Parathyroid adenoma (tissue), 2 donors: ENCODE measurements at regions not wholly inside any gene's neighbourhood (a gene's known extent, or its start where the extent isn't known, plus 50 kb on each side); places are given as distances from the start of the nearest gene placed in this dataset.

ENCODE experiments used
- H2AFZ ChIP-seq: fragments of 300-600 bp; sonication (generic); one replicate; pipeline ENCODE4 v1.7.0; 2017; ENCODE audit warnings: antibody characterized with exemption, mild to moderate bottlenecking
- H3K27ac ChIP-seq: fragments of 300-600 bp; sonication (generic); one replicate; pipeline ENCODE4 v1.7.0; 2017
- H3K27me3 ChIP-seq: fragments of 300-600 bp; sonication (generic); one replicate; pipeline ENCODE4 v1.7.0; 2017; ENCODE audit warnings: low read length; ENCODE audit not compliant: control insufficient read depth, insufficient read depth
- H3K36me3 ChIP-seq: fragments of 300-600 bp; sonication (generic); one replicate; pipeline ENCODE4 v1.7.0; 2017; ENCODE audit warnings: low read length; ENCODE audit not compliant: control insufficient read depth, insufficient read depth
- H3K4me1 ChIP-seq: fragments of 300-600 bp; sonication (generic); one replicate; pipeline ENCODE4 v1.7.0; 2017; ENCODE audit warnings: control low read depth
- H3K4me2 ChIP-seq: fragments of 300-600 bp; sonication (generic); one replicate; pipeline ENCODE4 v1.7.0; 2017; ENCODE audit warnings: low read length
- H3K4me3 ChIP-seq: fragments of 300-600 bp; sonication (generic); one replicate; pipeline ENCODE4 v1.7.0; 2017; ENCODE audit warnings: low read depth, low read length
- H3K79me2 ChIP-seq: fragments of 300-600 bp; sonication (generic); one replicate; pipeline ENCODE4 v1.7.0; 2017; ENCODE audit warnings: control low read depth
- H3K9ac ChIP-seq: fragments of 300-600 bp; sonication (generic); one replicate; pipeline ENCODE4 v1.7.0; 2017; ENCODE audit warnings: mild to moderate bottlenecking
- H3K9me3 ChIP-seq: fragments of 300-600 bp; sonication (generic); one replicate; pipeline ENCODE4 v1.7.0; 2017; ENCODE audit warnings: low read length; ENCODE audit not compliant: control insufficient read depth
- TF ChIP-seq, protein P1 (sequence below): fragments of 300-600 bp; sonication (generic); IDR thresholded peaks from one replicate; pipeline ENCODE4 v1.7.0; 2017; ENCODE audit warnings: antibody characterized with exemption, mild to moderate bottlenecking
- donor health status: primary hyperparathyroidism.

DNA sequence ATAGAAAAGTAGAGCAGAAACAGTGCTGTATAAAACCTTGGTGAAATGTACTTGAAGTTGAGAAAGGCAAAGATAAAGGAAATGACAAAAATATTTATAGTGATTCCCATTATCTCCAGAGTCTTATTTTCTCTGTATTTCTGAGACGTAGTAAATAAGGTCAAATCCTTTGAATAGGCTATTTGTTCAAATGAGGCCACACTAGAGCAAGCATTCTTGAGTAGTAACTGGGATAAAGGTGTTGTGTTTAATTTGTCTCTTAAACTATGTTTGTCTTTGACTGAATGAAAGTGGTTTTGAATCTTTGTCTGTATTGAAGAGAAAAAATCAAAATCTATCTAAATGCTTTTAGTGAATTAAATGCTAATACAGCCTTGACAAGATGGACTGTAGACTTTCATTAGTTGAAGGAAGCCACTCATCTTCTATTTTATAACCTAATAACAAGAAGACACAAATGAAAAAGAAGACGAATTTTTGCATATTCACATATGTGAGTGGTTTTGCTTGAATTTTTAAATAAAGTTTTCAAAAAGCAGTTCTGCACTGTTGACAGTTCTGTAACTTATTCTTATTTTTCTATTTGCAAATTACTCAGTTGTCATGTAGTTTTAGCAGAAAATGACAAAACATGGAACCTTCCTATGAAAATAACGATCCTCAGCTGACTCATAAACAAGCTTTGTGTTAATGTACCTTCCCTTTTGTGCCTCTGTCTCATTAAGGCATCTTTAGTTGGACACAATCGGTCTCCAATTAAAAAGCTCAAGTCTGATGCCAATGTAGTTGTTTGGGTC lies 94.8 kb upstream of the PCDH18 start:
- Histone ChIP-seq H3K9me3 (no peaks in the 10 kb centered on the region), H3K27ac (no peak overlapping the region), H3K4me1 (no peaks in the 10 kb centered on the region), H3K4me2 (no peak overlapping the region), H3K79me2 (no peaks in the 10 kb centered on the region), H2AFZ (no peak overlapping the region), H3K4me3 (no peak overlapping the region), H3K27me3 (no peaks in the 10 kb centered on the region), H3K9ac (no peak overlapping the region), H3K36me3 (no peaks in the 10 kb centered on the region)
- TF ChIP-seq, protein P1, sequence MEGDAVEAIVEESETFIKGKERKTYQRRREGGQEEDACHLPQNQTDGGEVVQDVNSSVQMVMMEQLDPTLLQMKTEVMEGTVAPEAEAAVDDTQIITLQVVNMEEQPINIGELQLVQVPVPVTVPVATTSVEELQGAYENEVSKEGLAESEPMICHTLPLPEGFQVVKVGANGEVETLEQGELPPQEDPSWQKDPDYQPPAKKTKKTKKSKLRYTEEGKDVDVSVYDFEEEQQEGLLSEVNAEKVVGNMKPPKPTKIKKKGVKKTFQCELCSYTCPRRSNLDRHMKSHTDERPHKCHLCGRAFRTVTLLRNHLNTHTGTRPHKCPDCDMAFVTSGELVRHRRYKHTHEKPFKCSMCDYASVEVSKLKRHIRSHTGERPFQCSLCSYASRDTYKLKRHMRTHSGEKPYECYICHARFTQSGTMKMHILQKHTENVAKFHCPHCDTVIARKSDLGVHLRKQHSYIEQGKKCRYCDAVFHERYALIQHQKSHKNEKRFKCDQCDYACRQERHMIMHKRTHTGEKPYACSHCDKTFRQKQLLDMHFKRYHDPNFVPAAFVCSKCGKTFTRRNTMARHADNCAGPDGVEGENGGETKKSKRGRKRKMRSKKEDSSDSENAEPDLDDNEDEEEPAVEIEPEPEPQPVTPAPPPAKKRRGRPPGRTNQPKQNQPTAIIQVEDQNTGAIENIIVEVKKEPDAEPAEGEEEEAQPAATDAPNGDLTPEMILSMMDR = no peak

DNA sequence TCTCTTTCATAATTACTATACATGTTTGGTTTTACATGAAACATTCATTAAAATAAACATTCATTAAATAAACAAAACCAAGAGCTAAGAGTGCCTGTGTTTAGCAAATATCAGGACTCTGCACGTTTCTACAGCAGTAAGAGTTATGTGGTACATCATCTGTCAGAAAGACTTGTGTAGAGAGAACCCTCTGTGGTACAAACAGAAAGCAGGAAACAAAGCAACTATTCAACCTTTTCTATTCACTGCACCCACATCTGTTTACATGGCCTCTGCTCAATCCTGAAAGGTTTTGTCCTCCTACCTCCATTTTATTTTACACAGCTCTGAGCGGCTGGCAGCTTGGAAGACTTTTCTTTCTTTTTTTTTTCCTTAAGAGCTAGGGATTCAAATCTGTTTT lies 90.7 kb upstream of the PCDH18 start:
- no peak overlapping the region for H3K4me2 ChIP-seq
- TF ChIP-seq, protein P1 = no peak
- no peaks in the 10 kb centered on the region for H3K79me2 ChIP-seq
- H3K9me3 ChIP-seq = no peaks in the 10 kb centered on the region
- H3K4me1 ChIP-seq = no peaks in the 10 kb centered on the region
- H3K9ac ChIP-seq = no peak overlapping the region
- H3K4me3 ChIP-seq = no peak overlapping the region
- H2AFZ ChIP-seq = no peak overlapping the region
- H3K27ac ChIP-seq = no peak overlapping the region
- no peaks in the 10 kb centered on the region for H3K36me3 ChIP-seq
- no peaks in the 10 kb centered on the region for H3K27me3 ChIP-seq

DNA sequence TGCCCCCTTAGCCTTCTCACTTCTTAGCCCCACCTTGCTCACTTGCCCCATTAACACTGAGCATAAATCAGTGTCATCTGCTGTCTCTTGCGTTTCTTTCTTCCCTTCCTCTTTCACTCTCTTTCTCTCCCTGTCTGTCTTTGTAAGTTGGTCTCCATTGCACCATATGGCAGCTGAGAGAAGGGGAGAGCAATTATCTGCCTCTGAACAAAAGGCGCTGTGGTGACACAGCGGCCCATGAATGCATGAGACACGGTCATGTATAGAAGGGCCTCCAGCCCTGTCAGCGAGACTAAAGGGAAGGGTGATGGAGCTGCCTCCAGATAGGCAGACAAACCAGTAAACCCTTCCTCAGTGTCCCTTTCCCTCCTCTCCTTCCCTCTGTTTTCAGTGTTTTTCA lies 88.8 kb upstream of the PCDH18 start:
- Histone ChIP-seq H3K9ac (no peak overlapping the region), H3K27me3 (no peaks in the 10 kb centered on the region), H2AFZ (no peak overlapping the region), H3K4me3 (no peak overlapping the region), H3K4me1 (no peaks in the 10 kb centered on the region), H3K27ac (no peak overlapping the region), H3K4me2 (no peak overlapping the region), H3K79me2 (no peaks in the 10 kb centered on the region), H3K9me3 (no peaks in the 10 kb centered on the region), H3K36me3 (no peaks in the 10 kb centered on the region)
- TF ChIP-seq, protein P1 = no peak

DNA sequence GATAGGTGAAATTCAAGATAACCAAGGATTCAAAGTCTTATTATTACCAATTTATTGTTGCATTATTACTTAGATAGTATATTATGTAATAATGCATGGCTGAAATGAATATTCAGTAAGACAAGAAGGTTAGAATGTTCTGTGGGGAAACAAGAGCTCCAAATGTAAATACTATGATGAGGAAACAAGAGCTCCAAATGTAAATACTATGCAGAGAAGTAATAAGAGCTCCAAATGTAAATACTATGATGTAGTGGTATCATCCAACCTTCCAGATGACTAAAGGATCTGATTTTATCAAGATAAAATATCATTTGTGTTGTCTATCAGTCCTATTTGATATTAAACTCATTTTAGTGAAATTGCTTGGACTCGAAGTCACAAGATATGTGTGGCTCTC lies 82.2 kb upstream of the PCDH18 start:
- Histone ChIP-seq H3K27me3 (no peaks in the 10 kb centered on the region), H3K27ac (no peak overlapping the region), H3K79me2 (no peaks in the 10 kb centered on the region), H2AFZ (no peak overlapping the region), H3K4me2 (no peak overlapping the region), H3K9me3 (no peaks in the 10 kb centered on the region), H3K36me3 (no peaks in the 10 kb centered on the region), H3K9ac (no peak overlapping the region), H3K4me3 (no peak overlapping the region), H3K4me1 (no peaks in the 10 kb centered on the region)
- TF ChIP-seq, protein P1 = no peak
